ENCODE measurements at regions not wholly inside any gene's neighbourhood (a gene's known extent, or its start where the extent isn't known, plus 50 kb on each side); places are given as distances from the start of the nearest gene placed in this dataset.
"Not testable (repeated sequence)": the region's sequence is repeated elsewhere in the genome, so short reads cannot be mapped to it uniquely, and the experiment has no call there.

- no peak overlapping the region for H3K4me3 ChIP-seq
- H3K36me3 ChIP-seq = no peaks in the 10 kb centered on the region
- intact Hi-C loops (cut with DNase I; ENCODE audit: low total_unique reads) = no loop called here
- H3K9me3 ChIP-seq = no peaks in the 10 kb centered on the region
- no peaks in the 10 kb centered on the region for H3K4me1 ChIP-seq
- DNase-seq = no peak
- H3K27ac ChIP-seq = no peak overlapping the region
- TF ChIP-seq CTCF (IDR thresholded peaks at IDR 0.05) = no peak
- no peak for TF ChIP-seq POLR2A (IDR thresholded peaks at IDR 0.05)
- H3K27me3 ChIP-seq = no peaks in the 10 kb centered on the region
Observed at GRCh38 chr14:24701062-24701461, 67.1 kb upstream of the GZMB start.

- no peak overlapping the region for H3K27ac ChIP-seq
- H3K9me3 ChIP-seq = no peaks in the 10 kb centered on the region
- intact Hi-C loops (cut with DNase I; ENCODE audit: low total_unique reads) = no loop called here
- TF ChIP-seq POLR2A (IDR thresholded peaks at IDR 0.05) (no peak), CTCF (IDR thresholded peaks at IDR 0.05) (no peak)
- H3K27me3 ChIP-seq = no peaks in the 10 kb centered on the region
- no peak overlapping the region for H3K4me3 ChIP-seq
- no peak for DNase-seq
- H3K36me3 ChIP-seq = no peaks in the 10 kb centered on the region
- no peaks in the 10 kb centered on the region for H3K4me1 ChIP-seq
Observed at GRCh38 chr14:24700511-24700910, 66.5 kb upstream of the GZMB start.

- intact Hi-C loops (cut with DNase I; ENCODE audit: low total_unique reads) = no loop called here
- no peaks in the 10 kb centered on the region for H3K9me3 ChIP-seq
- no peak overlapping the region for H3K4me3 ChIP-seq
- H3K4me1 ChIP-seq = no peaks in the 10 kb centered on the region
- no peak overlapping the region for H3K27ac ChIP-seq
- TF ChIP-seq POLR2A (IDR thresholded peaks at IDR 0.05) (no peak), CTCF (IDR thresholded peaks at IDR 0.05) (no peak)
- no peaks in the 10 kb centered on the region for H3K27me3 ChIP-seq
- no peak for DNase-seq
- H3K36me3 ChIP-seq = no peaks in the 10 kb centered on the region
Observed at GRCh38 chr14:24699052-24699451, 65.1 kb upstream of the GZMB start.

- H3K9me3 ChIP-seq; H3K36me3 ChIP-seq; H3K4me1 ChIP-seq; H3K27ac ChIP-seq; H3K27me3 ChIP-seq; intact Hi-C loops (cut with DNase I; ENCODE audit: low total_unique reads); H3K4me3 ChIP-seq; DNase-seq: not testable (repeated sequence)
Observed at GRCh38 chr14:24696280-24696920, 62.4 kb upstream of the GZMB start.

- no peak overlapping the region for H3K4me3 ChIP-seq
- no peak overlapping the region for H3K27ac ChIP-seq
- H3K36me3 ChIP-seq = no peaks in the 10 kb centered on the region
- H3K27me3 ChIP-seq = no peaks in the 10 kb centered on the region
- no peak for DNase-seq
- no peak for TF ChIP-seq POLR2A (IDR thresholded peaks at IDR 0.05)
- TF ChIP-seq CTCF (IDR thresholded peaks at IDR 0.05) = no peak
- no peaks in the 10 kb centered on the region for H3K9me3 ChIP-seq
- intact Hi-C loops (cut with DNase I; ENCODE audit: low total_unique reads) = no loop called here
- H3K4me1 ChIP-seq = no peaks in the 10 kb centered on the region
Observed at GRCh38 chr14:24695265-24696241, 61.6 kb upstream of the GZMB start.

All from uterus (tissue), 3 donors.